ENCODE measurements at regions not wholly inside any gene's neighbourhood (a gene's known extent, or its start where the extent isn't known, plus 50 kb on each side); places are given as distances from the start of the nearest gene placed in this dataset.
A peak's percentile ranks its signal among the peaks of the same experiment; 100 is the strongest.

- H3K4me2 ChIP-seq (ENCODE audit: low read length): no peak overlapping the region
- no peaks in the 10 kb centered on the region for H4K20me1 ChIP-seq (ENCODE audit: insufficient read depth)
- no peaks in the 10 kb centered on the region for H3K27me3 ChIP-seq (ENCODE audit: insufficient read depth, low read depth, low read length)
- no peak overlapping the region for H3K27ac ChIP-seq (ENCODE audit: low read length)
- H3K9me3 ChIP-seq (ENCODE audit: low read length): no peaks in the 10 kb centered on the region
- no peaks in the 10 kb centered on the region for H3K9me2 ChIP-seq (ENCODE audit: insufficient read depth, low read length)
- TF ChIP-seq EP300 (conservative IDR thresholded peaks at IDR 0.05; ENCODE audit: poor library complexity, severe bottlenecking) (peak; percentile 48), TAF1 (IDR thresholded peaks at IDR 0.05; ENCODE audit: low read depth) (no peak), POLR2AphosphoS5 (IDR thresholded peaks at IDR 0.05) (peak; percentile 46), RAD21 (conservative IDR thresholded peaks at IDR 0.05) (no peak)
- no peak overlapping the region for H3K4me3 ChIP-seq (ENCODE audit: low read length)
- no peak overlapping the region for H2AFZ ChIP-seq (ENCODE audit: low read depth, low read length)
- H3K79me2 ChIP-seq (replicated peaks; ENCODE audit: insufficient read depth, low read length): no peaks in the 10 kb centered on the region
- H3F3A ChIP-seq (ENCODE audit: insufficient read depth, low read length, poor library complexity, severe bottlenecking): no peaks in the 10 kb centered on the region
- no peak overlapping the region for H3K9ac ChIP-seq (ENCODE audit: low read length)
- no peaks in the 10 kb centered on the region for H3K36me3 ChIP-seq (ENCODE audit: insufficient read depth, low read length)
Measured at GRCh38 chr3:144034715-144035290, 63.2 kb downstream of the DIPK2A start.

- H4K20me1 ChIP-seq (ENCODE audit: insufficient read depth): no peaks in the 10 kb centered on the region
- H3K9ac ChIP-seq (ENCODE audit: low read length): no peak overlapping the region
- no peaks in the 10 kb centered on the region for H3K9me2 ChIP-seq (ENCODE audit: insufficient read depth, low read length)
- no peaks in the 10 kb centered on the region for H3F3A ChIP-seq (ENCODE audit: insufficient read depth, low read length, poor library complexity, severe bottlenecking)
- no peak overlapping the region for H3K4me3 ChIP-seq (ENCODE audit: low read length)
- TF ChIP-seq RAD21 (conservative IDR thresholded peaks at IDR 0.05) (no peak), MXI1 (conservative IDR thresholded peaks at IDR 0.05; ENCODE audit: poor library complexity, severe bottlenecking) (no peak), TAF1 (IDR thresholded peaks at IDR 0.05; ENCODE audit: low read depth) (no peak), POLR2AphosphoS5 (IDR thresholded peaks at IDR 0.05) (no peak), SMC3 (conservative IDR thresholded peaks at IDR 0.05; ENCODE audit: poor library complexity) (no peak), CTCF (IDR thresholded peaks at IDR 0.05; ENCODE audit: poor library complexity, severe bottlenecking) (no peak), REST (IDR thresholded peaks at IDR 0.05; ENCODE audit: borderline replicate concordance) (no peak), EP300 (conservative IDR thresholded peaks at IDR 0.05; ENCODE audit: poor library complexity, severe bottlenecking) (no peak), EZH2 (IDR thresholded peaks at IDR 0.05; ENCODE audit: borderline replicate concordance, insufficient read depth, low read length, poor library complexity, severe bottlenecking) (no peak)
- no peak overlapping the region for H2AFZ ChIP-seq (ENCODE audit: low read depth, low read length)
- H3K79me2 ChIP-seq (replicated peaks; ENCODE audit: insufficient read depth, low read length): no peaks in the 10 kb centered on the region
- no peaks in the 10 kb centered on the region for H3K9me3 ChIP-seq (ENCODE audit: low read length)
- H3K27ac ChIP-seq (ENCODE audit: low read length): no peak overlapping the region
- H3K36me3 ChIP-seq (ENCODE audit: insufficient read depth, low read length): no peaks in the 10 kb centered on the region
- H3K4me2 ChIP-seq (ENCODE audit: low read length): no peak overlapping the region
- no peaks in the 10 kb centered on the region for H3K27me3 ChIP-seq (ENCODE audit: insufficient read depth, low read depth, low read length)
Measured at GRCh38 chr3:144036498-144036897, 64.9 kb downstream of the DIPK2A start.
